ENCODE measurements at regions not wholly inside any gene's neighbourhood (a gene's known extent, or its start where the extent isn't known, plus 50 kb on each side); places are given as distances from the start of the nearest gene placed in this dataset.

DNA sequence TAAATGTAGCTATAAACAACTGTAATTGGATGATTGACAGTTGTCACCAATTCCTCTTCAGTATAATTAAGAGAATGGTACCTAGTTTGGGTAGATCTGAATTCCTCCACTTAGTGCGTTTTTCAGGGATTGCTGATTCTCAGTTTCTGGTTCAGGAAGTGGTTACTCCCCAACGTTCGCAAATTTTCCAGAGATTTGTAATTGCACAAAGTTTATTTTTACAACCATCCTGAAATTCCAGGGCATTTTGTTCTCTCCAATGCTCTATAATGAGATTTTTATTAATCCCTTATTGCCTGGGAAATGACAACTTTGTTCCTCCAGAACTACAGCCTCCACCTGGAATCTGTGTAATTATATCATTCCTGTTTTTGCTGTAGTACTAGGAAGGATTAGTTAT, 710.6 kb upstream of the ZEB2 start:
- no peak for DNase-seq (ENCODE audit: low read depth)
- no peak overlapping the region for H3K4me3 ChIP-seq (ENCODE audit: low read depth, low read length)
- no peak for TF ChIP-seq CTCF (conservative IDR thresholded peaks at IDR 0.05; ENCODE audit: low read depth, low read length)

GRCh38 chr2:145228506-145228905, 708.6 kb upstream of the ZEB2 start:
- no peak overlapping the region for H3K4me3 ChIP-seq (ENCODE audit: low read depth, low read length)
- DNase-seq (ENCODE audit: low read depth): no peak
- no peak for TF ChIP-seq CTCF (conservative IDR thresholded peaks at IDR 0.05; ENCODE audit: low read depth, low read length)

- H3K4me3 ChIP-seq (ENCODE audit: low read depth, low read length): no peak overlapping the region
- no peak for TF ChIP-seq CTCF (conservative IDR thresholded peaks at IDR 0.05; ENCODE audit: low read depth, low read length)
Measured at GRCh38 chr2:145226901-145227300, 707.0 kb upstream of the ZEB2 start.

DNA sequence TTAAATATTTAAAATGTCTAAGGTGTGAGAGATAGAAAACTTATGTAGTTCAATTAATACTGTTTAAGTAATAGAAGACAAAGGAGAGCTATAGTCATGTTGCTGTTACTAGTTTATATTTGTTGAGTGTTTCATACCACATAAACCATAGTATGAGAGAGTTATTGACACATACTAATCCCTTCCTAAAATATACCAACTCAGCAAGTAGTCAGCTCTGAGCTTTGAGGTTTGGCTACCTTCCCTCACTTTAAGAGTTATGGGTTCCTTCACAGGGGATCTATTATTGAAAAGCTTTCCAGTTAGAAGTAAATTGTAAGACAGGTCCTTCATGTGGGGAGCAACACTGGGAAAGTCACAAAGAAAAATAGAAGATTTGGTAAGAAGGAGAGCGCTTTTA, 701.6 kb upstream of the ZEB2 start:
- DNase-seq (ENCODE audit: low read depth): no peak
- H3K4me3 ChIP-seq (ENCODE audit: low read depth, low read length): no peak overlapping the region
- TF ChIP-seq CTCF (conservative IDR thresholded peaks at IDR 0.05; ENCODE audit: low read depth, low read length): no peak

More at GRCh38 chr2:145226901-145227300, 707.0 kb upstream of the ZEB2 start:
- no peak for DNase-seq (ENCODE audit: low read depth)

DNA sequence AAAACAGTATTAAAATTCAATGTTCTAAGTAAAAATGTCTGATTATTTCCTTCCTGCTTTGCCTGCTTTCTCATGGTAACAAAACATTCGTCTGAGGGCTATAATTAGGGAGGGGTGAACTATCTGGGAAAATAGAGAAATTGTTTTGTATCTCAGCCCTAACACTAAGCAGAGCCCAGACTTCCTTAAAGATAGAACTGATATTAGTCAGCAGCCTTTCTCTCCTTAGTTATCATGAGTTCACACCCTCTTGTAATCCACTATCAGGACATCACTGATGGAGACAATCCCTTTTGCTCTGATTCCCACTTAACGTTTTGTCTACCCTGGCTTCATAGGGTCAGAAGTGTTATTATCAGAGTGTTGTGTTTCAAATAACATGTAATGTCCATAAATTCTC, 701.1 kb upstream of the ZEB2 start:
- DNase-seq (ENCODE audit: low read depth): no peak
- no peak for TF ChIP-seq CTCF (conservative IDR thresholded peaks at IDR 0.05; ENCODE audit: low read depth, low read length)

DNA sequence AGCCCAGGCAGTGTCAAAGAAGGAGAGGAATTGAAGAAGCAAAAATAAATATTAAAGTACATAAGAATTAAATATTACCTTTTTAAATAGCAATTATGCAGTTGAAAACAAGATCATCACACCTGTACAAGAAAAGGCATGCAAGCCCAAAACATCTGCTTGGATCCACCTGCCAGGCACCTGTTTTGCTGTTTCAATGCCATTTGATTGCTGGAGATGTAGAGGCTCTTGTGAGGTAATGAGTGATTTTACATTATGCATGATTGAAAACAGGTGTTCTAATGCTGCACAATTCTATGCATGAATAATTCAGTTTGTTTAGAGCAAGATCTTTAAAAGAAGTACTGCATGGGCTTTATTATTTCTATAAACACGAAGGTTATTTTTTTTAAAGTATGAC, 700.6 kb upstream of the ZEB2 start:
- no peak for TF ChIP-seq CTCF (conservative IDR thresholded peaks at IDR 0.05; ENCODE audit: low read depth, low read length)
- DNase-seq (ENCODE audit: low read depth): no peak
- no peak overlapping the region for H3K4me3 ChIP-seq (ENCODE audit: low read depth, low read length)

More for the DNA sequence above, 701.1 kb upstream of the ZEB2 start:
- H3K4me3 ChIP-seq (ENCODE audit: low read depth, low read length): no peak overlapping the region

- no peak for TF ChIP-seq CTCF (conservative IDR thresholded peaks at IDR 0.05; ENCODE audit: low read depth, low read length)
- no peak overlapping the region for H3K4me3 ChIP-seq (ENCODE audit: low read depth, low read length)
- no peak for DNase-seq (ENCODE audit: low read depth)
Measured at GRCh38 chr2:145207884-145208283, 688.0 kb upstream of the ZEB2 start.
